IMR-90 (cell line): ENCODE measurements at regions not wholly inside any gene's neighbourhood (a gene's known extent, or its start where the extent isn't known, plus 50 kb on each side); places are given as distances from the start of the nearest gene placed in this dataset.

Source experiments
- ATAC-seq: fragments of 200-7000 bp; cut with Tn5 transposase; 2 replicates; pipeline ENCODE4 v1.9.1; 2020; ENCODE audit warnings: low read depth, mild to moderate bottlenecking, moderate library complexity
- BruUV-seq: library from RNA; stranded (reverse); fragments of 400-500 nt; replicated peaks from 2 replicates; lab custom pipeline; 2021; lab: Mats Ljungman, UMichigan
- CTCF ChIA-PET: fragments of 300-600 bp; formaldehyde crosslinking; extraction: SDS; loops from one replicate; lab custom pipeline; 2021; ENCODE audit warnings: antibody characterized with exemption; lab: Yijun Ruan, JAX
- POLR2A ChIA-PET: fragments of 300-600 bp; sonication (Branson Sonifier 250); formaldehyde crosslinking; loops from one replicate; lab custom pipeline; 2022; ENCODE audit warnings: antibody characterized with exemption; ENCODE audit not compliant: unreplicated experiment; lab: Charles Lee
- DNase-seq: peaks from one replicate; pipeline ENCODE4 v3.0.0; 2013
- H2AFZ ChIP-seq: replicated peaks from 2 replicates; pipeline ENCODE3; 2013; ENCODE audit warnings: low read length, mild to moderate bottlenecking; ENCODE audit not compliant: poor library complexity
- H2AK5ac ChIP-seq: 2 replicates; pipeline ENCODE4 v1.6.1; 2013; ENCODE audit warnings: low read depth, low read length, inconsistent platforms
- H2AK9ac ChIP-seq: replicated peaks from 2 replicates; pipeline ENCODE3; 2013; ENCODE audit warnings: mild to moderate bottlenecking, low read depth, low read length, moderate library complexity; ENCODE audit not compliant: poor library complexity
- H2BK120ac ChIP-seq: 2 replicates; pipeline ENCODE4 v1.6.1; 2013; ENCODE audit warnings: low read depth, low read length, inconsistent platforms
- H2BK15ac ChIP-seq: 3 replicates; pipeline ENCODE4 v1.6.1; 2013; ENCODE audit warnings: low read depth, low read length, inconsistent platforms
- H2BK20ac ChIP-seq: 2 replicates; pipeline ENCODE4 v1.6.1; 2013; ENCODE audit warnings: low read depth, mild to moderate bottlenecking, inconsistent platforms, low read length, moderate library complexity
- H2BK5ac ChIP-seq: 2 replicates; pipeline ENCODE4 v1.6.1; 2013; ENCODE audit warnings: mild to moderate bottlenecking, low read depth, low read length, inconsistent platforms; ENCODE audit not compliant: poor library complexity, severe bottlenecking
- H3K14ac ChIP-seq: replicated peaks from 2 replicates; pipeline ENCODE4 v1.6.1; 2013; ENCODE audit warnings: low read depth, low read length, inconsistent platforms
- H3K18ac ChIP-seq: 2 replicates; pipeline ENCODE4 v1.6.1; 2013; ENCODE audit warnings: low read depth, low read length, control low read depth
- H3K23ac ChIP-seq: 2 replicates; pipeline ENCODE4 v1.6.1; 2013; ENCODE audit warnings: low read depth, low read length, inconsistent platforms
- H3K27ac ChIP-seq: 2 replicates; pipeline ENCODE4 v1.5.1; 2013; ENCODE audit warnings: mild to moderate bottlenecking, control low read depth, low read length; ENCODE audit not compliant: insufficient read depth
- H3K27me3 ChIP-seq: 2 replicates; pipeline ENCODE4 v1.6.1; 2013; ENCODE audit warnings: low read length; ENCODE audit not compliant: control insufficient read depth, insufficient read depth
- H3K36me3 ChIP-seq: 2 replicates; pipeline ENCODE4 v1.6.1; 2013; ENCODE audit warnings: low read length, mixed read lengths; ENCODE audit not compliant: control insufficient read depth, insufficient read depth
- H3K4ac ChIP-seq: 2 replicates; pipeline ENCODE4 v1.6.1; 2013; ENCODE audit warnings: low read depth, low read length, inconsistent platforms
- H3K4me1 ChIP-seq: 2 replicates; pipeline ENCODE4 v1.6.1; 2013; ENCODE audit warnings: low read length, mixed read lengths; ENCODE audit not compliant: control insufficient read depth, insufficient read depth
- H3K4me2 ChIP-seq: 2 replicates; pipeline ENCODE4 v1.6.1; 2013; ENCODE audit warnings: low read depth, mild to moderate bottlenecking, control low read depth, low read length, moderate library complexity
- H3K4me3 ChIP-seq: 2 replicates; pipeline ENCODE4 v1.5.1; 2013; ENCODE audit warnings: low read depth, mild to moderate bottlenecking, control low read depth, low read length, moderate library complexity; ENCODE audit not compliant: insufficient read depth
- H3K56ac ChIP-seq: 2 replicates; pipeline ENCODE4 v1.6.1; 2013; ENCODE audit warnings: low read length, inconsistent platforms; ENCODE audit not compliant: insufficient read depth; ENCODE audit errors: extremely low read depth
- H3K79me1 ChIP-seq, 2 experiments: 2 replicates each; pipeline ENCODE4 v1.6.1; 2013; ENCODE audit warnings: low read length in 2 of 2, inconsistent platforms in 1 of 2, low read depth in 1 of 2
- H3K9ac ChIP-seq: 2 replicates; pipeline ENCODE4 v1.6.1; 2013; ENCODE audit warnings: low read depth, low read length, control low read depth
- H3K9me1 ChIP-seq: 2 replicates; pipeline ENCODE4 v1.6.1; 2013; ENCODE audit warnings: low read length, inconsistent platforms; ENCODE audit not compliant: insufficient read depth
- H3K9me3 ChIP-seq: 2 replicates; pipeline ENCODE4 v1.6.1; 2013; ENCODE audit warnings: low read length; ENCODE audit not compliant: control insufficient read depth, insufficient read depth
- H4K20me1 ChIP-seq: 2 replicates; pipeline ENCODE4 v1.6.1; 2013; ENCODE audit warnings: low read length, inconsistent platforms; ENCODE audit not compliant: insufficient read depth
- H4K5ac ChIP-seq: 2 replicates; pipeline ENCODE4 v1.6.1; 2013; ENCODE audit warnings: mild to moderate bottlenecking, low read depth, low read length, control low read depth
- H4K8ac ChIP-seq, 2 experiments: 2 replicates each; pipeline ENCODE4 v1.6.1; 2013; ENCODE audit warnings: low read depth in 2 of 2, low read length in 2 of 2, control low read depth in 1 of 2, inconsistent platforms in 1 of 2
- H4K91ac ChIP-seq: 2 replicates; pipeline ENCODE4 v1.6.1; 2013; ENCODE audit warnings: low read depth, low read length, inconsistent platforms; ENCODE audit not compliant: insufficient read depth
- CHD1 ChIP-seq: IDR thresholded peaks from 2 replicates; pipeline ENCODE4 v1.6.1; 2012; ENCODE audit warnings: low read depth, low read length, improper control_type of control experiment
- ELK1 ChIP-seq: fragments of 150-350 bp; IDR thresholded peaks from 2 replicates; pipeline ENCODE4 v1.6.1; 2016; ENCODE audit warnings: low read depth, mild to moderate bottlenecking, low read length, moderate library complexity, borderline replicate concordance
- RFX5 ChIP-seq: IDR thresholded peaks from 2 replicates; pipeline ENCODE4 v1.8.0; 2012; ENCODE audit warnings: low read depth, mild to moderate bottlenecking, low read length, moderate library complexity
- USF2 ChIP-seq: fragments of 150-350 bp; IDR thresholded peaks from 2 replicates; pipeline ENCODE4 v1.6.1; 2017; ENCODE audit warnings: mild to moderate bottlenecking, antibody characterized with exemption, low read length, low read depth
- WGBS, 2 experiments: methylation state at CpG; one replicate each; pipeline versions ENCODE4 v1.1.5 to v1.1.7; 2013; ENCODE audit warnings: missing lambda C conversion rate in 2 of 2; ENCODE audit not compliant: insufficient read length in 1 of 2; ENCODE audit errors: extremely low coverage in 2 of 2; 5-methylcytosine and 5-hydroxymethylcytosine counted together
- dilution Hi-C: fragments of 300-500 bp; cut with HindIII; formaldehyde crosslinking; loops from one replicate; pipeline ENCODE4 v1.14.3; 2018; ENCODE audit warnings: low sequenced_read_pairs; ENCODE audit not compliant: unreplicated experiment
- in situ Hi-C: fragments of 300-500 bp; cut with MboI; formaldehyde crosslinking; loops from 3 replicates; pipeline ENCODE4 v1.14.3; 2019; ENCODE audit warnings: low sequenced_read_pairs, inconsistent platforms, mixed read lengths
- intact Hi-C: fragments of 100-400 bp; cut with micrococcal nuclease; formaldehyde crosslinking; loops from 2 replicates; pipeline ENCODE4 v1.10.0; 2022

GRCh38 chr2:212659441-212659840, 120.8 kb upstream of the ERBB4 start:
- Histone ChIP-seq H4K5ac (no peak overlapping the region), H3K4me1 (no peaks in the 10 kb centered on the region), H2AFZ (no peak overlapping the region), H3K56ac (no peak overlapping the region), H3K4me3 (no peak overlapping the region), H3K9me3 (no peaks in the 10 kb centered on the region), H3K27me3 (no peaks in the 10 kb centered on the region), H3K14ac (no peak overlapping the region), H3K9ac (no peak overlapping the region), H2BK15ac (no peak overlapping the region), H2BK120ac (no peak overlapping the region), H4K8ac (no peak overlapping the region), H4K91ac (no peak overlapping the region), H3K79me1 (no peaks in the 10 kb centered on the region), H3K36me3 (no peaks in the 10 kb centered on the region), H2AK5ac (no peak overlapping the region), H3K9me1 (no peaks in the 10 kb centered on the region), H2AK9ac (no peak overlapping the region), H3K4ac (no peak overlapping the region), H3K27ac (no peak overlapping the region), H3K18ac (no peak overlapping the region), H2BK5ac (no peak overlapping the region), H3K23ac (no peak overlapping the region), H3K4me2 (no peak overlapping the region), H2BK20ac (no peak overlapping the region), H4K20me1 (no peaks in the 10 kb centered on the region)
- dilution Hi-C loops = no loop called here
- no TSS peak for BruUV-seq
- intact Hi-C loops = no loop called here
- ChIA-PET CTCF (no interaction called here), POLR2A (no interaction called here)
- TF ChIP-seq ELK1 (no peak), RFX5 (no peak), CHD1 (no peak), USF2 (no peak)
- no CpG with 5 or more reads among the region's 3 CpGs for WGBS, 2 experiments
- ATAC-seq (no peak), DNase-seq (no peak)
- in situ Hi-C loops = no loop called here
